ENCODE measurements at regions not wholly inside any gene's neighbourhood (a gene's known extent, or its start where the extent isn't known, plus 50 kb on each side); places are given as distances from the start of the nearest gene placed in this dataset.

DNA sequence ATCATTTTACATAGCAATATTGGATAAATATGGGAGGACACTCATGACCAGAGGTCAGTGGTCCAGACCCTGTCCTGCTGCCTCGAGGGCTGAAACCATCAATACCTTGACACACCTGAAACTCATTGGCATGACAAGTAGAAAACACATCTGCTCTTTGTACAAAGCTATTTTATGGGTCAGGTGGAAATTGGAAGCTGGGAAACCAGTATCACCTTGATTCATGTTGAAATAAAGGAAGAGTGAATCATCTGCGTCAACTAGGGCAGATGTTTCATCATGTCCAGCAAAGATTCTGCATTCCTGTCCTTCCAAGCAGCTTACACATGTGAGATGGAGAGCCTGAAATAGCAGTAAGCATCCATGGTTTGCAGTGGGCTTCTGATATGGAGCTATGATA is 80.0 kb upstream of the ERBB4 start:
- TF ChIP-seq, protein P1, sequence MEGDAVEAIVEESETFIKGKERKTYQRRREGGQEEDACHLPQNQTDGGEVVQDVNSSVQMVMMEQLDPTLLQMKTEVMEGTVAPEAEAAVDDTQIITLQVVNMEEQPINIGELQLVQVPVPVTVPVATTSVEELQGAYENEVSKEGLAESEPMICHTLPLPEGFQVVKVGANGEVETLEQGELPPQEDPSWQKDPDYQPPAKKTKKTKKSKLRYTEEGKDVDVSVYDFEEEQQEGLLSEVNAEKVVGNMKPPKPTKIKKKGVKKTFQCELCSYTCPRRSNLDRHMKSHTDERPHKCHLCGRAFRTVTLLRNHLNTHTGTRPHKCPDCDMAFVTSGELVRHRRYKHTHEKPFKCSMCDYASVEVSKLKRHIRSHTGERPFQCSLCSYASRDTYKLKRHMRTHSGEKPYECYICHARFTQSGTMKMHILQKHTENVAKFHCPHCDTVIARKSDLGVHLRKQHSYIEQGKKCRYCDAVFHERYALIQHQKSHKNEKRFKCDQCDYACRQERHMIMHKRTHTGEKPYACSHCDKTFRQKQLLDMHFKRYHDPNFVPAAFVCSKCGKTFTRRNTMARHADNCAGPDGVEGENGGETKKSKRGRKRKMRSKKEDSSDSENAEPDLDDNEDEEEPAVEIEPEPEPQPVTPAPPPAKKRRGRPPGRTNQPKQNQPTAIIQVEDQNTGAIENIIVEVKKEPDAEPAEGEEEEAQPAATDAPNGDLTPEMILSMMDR (conservative IDR thresholded peaks at IDR 0.05; ENCODE audit: low read length): no peak
- no peak for TF ChIP-seq EZH2phosphoT487 (IDR thresholded peaks at IDR 0.05; ENCODE audit: borderline replicate concordance, low read depth, low read length)
